A549 (cell line): ENCODE measurements at regions not wholly inside any gene's neighbourhood (a gene's known extent, or its start where the extent isn't known, plus 50 kb on each side); places are given as distances from the start of the nearest gene placed in this dataset.

Experiments used
- ATAC-seq, 2 experiments: fragments of 200-7000 bp in 1 of 2; fragments of >200 bp in 1 of 2; cut with Nextera tagmentation in 1 of 2; cut with Tn5 transposase in 1 of 2; 3 replicates each; pipeline versions ENCODE4 v1.8.0 to v1.9.1; 2018 to 2020; ENCODE audit warnings: mild to moderate bottlenecking in 1 of 2, moderate library complexity in 1 of 2
- CTCF ChIA-PET: fragments of 300-600 bp; sonication (Branson Sonifier 250); formaldehyde crosslinking; extraction: SDS; loops from one replicate; lab custom pipeline; 2021; ENCODE audit warnings: antibody characterized with exemption, inconsistent platforms; lab: Yijun Ruan, JAX
- POLR2A ChIA-PET: fragments of 350-600 bp; formaldehyde crosslinking; extraction: SDS; loops from one replicate; lab custom pipeline; 2021; ENCODE audit warnings: antibody characterized with exemption, inconsistent platforms; lab: Yijun Ruan, JAX
- DNase-seq, 2 experiments: peaks; one replicate each; pipeline versions ENCODE4 v3.0.0 to v3.0.0-alpha.2; 2011 to 2016; ENCODE audit warnings: low read depth in 1 of 2, low spot score in 1 of 2
- FAIRE-seq: peaks from 2 replicates; lab custom pipeline; 2011; peaks lifted over from hg19 to GRCh38; lab: Jason Lieb, UNC
- H3K27ac ChIP-seq, 2 experiments: fragments of >200 bp; sonication (Bioruptor Twin); formaldehyde crosslinking; 3 replicates each; pipeline ENCODE4 v1.5.1; 2016 to 2017
- H3K4me1 ChIP-seq: fragments of >200 bp; sonication (Bioruptor Twin); formaldehyde crosslinking; 3 replicates; pipeline ENCODE4 v1.6.1; 2016
- H3K4me2 ChIP-seq: fragments of >200 bp; sonication (Bioruptor Twin); formaldehyde crosslinking; 3 replicates; pipeline ENCODE4 v1.6.1; 2016
- H3K4me3 ChIP-seq: fragments of >200 bp; sonication (Bioruptor Twin); formaldehyde crosslinking; 3 replicates; pipeline ENCODE4 v1.5.1; 2016
- H3K9me3 ChIP-seq: fragments of >200 bp; sonication (Bioruptor Twin); formaldehyde crosslinking; 3 replicates; pipeline ENCODE4 v1.6.1; 2016
- CBX2 ChIP-seq: fragments of 200-600 bp; sonication (generic); IDR thresholded peaks from 2 replicates; pipeline ENCODE4 v1.6.1; 2016; ENCODE audit warnings: low read depth, mild to moderate bottlenecking, borderline replicate concordance
- CHD4 ChIP-seq: fragments of 200-600 bp; sonication (generic); IDR thresholded peaks from 2 replicates; pipeline ENCODE4 v1.6.1; 2016; ENCODE audit warnings: antibody characterized with exemption, mild to moderate bottlenecking, borderline replicate concordance
- CTCF ChIP-seq: fragments of >200 bp; sonication (Bioruptor Twin); formaldehyde crosslinking; IDR thresholded peaks from 3 replicates; pipeline ENCODE4 v1.5.1; 2016
- EHF ChIP-seq: fragments of 250-450 bp; sonication (Bioruptor Pico); IDR thresholded peaks from 2 replicates; pipeline ENCODE4 v1.5.0; 2020; ENCODE audit warnings: mild to moderate bottlenecking
- HDAC2 ChIP-seq: fragments of 200-600 bp; sonication (generic); IDR thresholded peaks from 2 replicates; pipeline ENCODE4 v1.6.1; 2016
- HES2 ChIP-seq: fragments of >200 bp; sonication (Bioruptor Twin); formaldehyde crosslinking; IDR thresholded peaks from 2 replicates; pipeline ENCODE4 v1.6.1; 2016
- HOXA7 ChIP-seq: fragments of 250-450 bp; sonication (Bioruptor Pico); IDR thresholded peaks from 2 replicates; pipeline ENCODE4 v1.5.0; 2020; ENCODE audit warnings: mild to moderate bottlenecking, moderate library complexity
- HOXB5 ChIP-seq: fragments of 250-450 bp; sonication (Bioruptor Pico); IDR thresholded peaks from 2 replicates; pipeline ENCODE4 v1.5.0; 2020; ENCODE audit warnings: mild to moderate bottlenecking, moderate library complexity
- JUN ChIP-seq, 2 experiments: fragments of >200 bp; sonication (Bioruptor Twin); formaldehyde crosslinking; IDR thresholded peaks; 2 replicates in 1 of 2; 3 replicates in 1 of 2; pipeline ENCODE4 v1.6.1; 2016 to 2017
- KDM1A ChIP-seq: fragments of 200-600 bp; sonication (generic); IDR thresholded peaks from 2 replicates; pipeline ENCODE4 v1.6.1; 2016; ENCODE audit warnings: low read depth, mild to moderate bottlenecking
- KDM5A ChIP-seq: fragments of 200-600 bp; sonication (generic); IDR thresholded peaks from 2 replicates; pipeline ENCODE4 v1.6.1; 2016; ENCODE audit warnings: antibody characterized with exemption, mild to moderate bottlenecking
- MAFK ChIP-seq: fragments of 450-650 bp; IDR thresholded peaks from 2 replicates; pipeline ENCODE4 v1.6.1; 2014; ENCODE audit not compliant: partially characterized antibody
- MAZ ChIP-seq: fragments of 150-350 bp; IDR thresholded peaks from 2 replicates; pipeline ENCODE4 v1.6.1; 2014; ENCODE audit warnings: antibody characterized with exemption, low read depth, low read length, borderline replicate concordance
- MYC ChIP-seq: IDR thresholded peaks from 2 replicates; pipeline ENCODE4 v1.6.1; 2012; ENCODE audit warnings: mild to moderate bottlenecking, inconsistent platforms, low read length, improper control_type of control experiment, borderline replicate concordance
- NFE2L2 ChIP-seq: fragments of 150-350 bp; conservative IDR thresholded peaks from 2 replicates; pipeline ENCODE4 v1.6.1; 2014; ENCODE audit warnings: low read length
- NPAS2 ChIP-seq: fragments of 250-450 bp; sonication (Bioruptor Pico); IDR thresholded peaks from 2 replicates; pipeline ENCODE4 v1.8.0; 2022; ENCODE audit warnings: mild to moderate bottlenecking, moderate library complexity, borderline replicate concordance
- POLR2A ChIP-seq: IDR thresholded peaks from 2 replicates; pipeline ENCODE4 v1.6.1; 2012; ENCODE audit warnings: mild to moderate bottlenecking, low read length
- RNF2 ChIP-seq: fragments of 200-600 bp; sonication (generic); IDR thresholded peaks from 2 replicates; pipeline ENCODE4 v1.6.1; 2016; ENCODE audit warnings: low read depth, mild to moderate bottlenecking, antibody characterized with exemption, moderate library complexity, borderline replicate concordance
- ZFP36 ChIP-seq: fragments of 450-650 bp; IDR thresholded peaks from 2 replicates; pipeline ENCODE4 v1.6.1; 2014; ENCODE audit warnings: borderline replicate concordance; ENCODE audit not compliant: partially characterized antibody
- ZNF302 ChIP-seq: fragments of 250-450 bp; sonication (Bioruptor Pico); IDR thresholded peaks from 2 replicates; pipeline ENCODE4 v1.9.0; 2021; ENCODE audit warnings: inconsistent platforms, mild to moderate bottlenecking, moderate library complexity
- WGBS: methylation state at CpG from one replicate; pipeline ENCODE4 v1.1.6; 2017; ENCODE audit errors: missing lambda C conversion rate; 5-methylcytosine and 5-hydroxymethylcytosine counted together
- TF ChIP-seq, protein P1 (sequence below): fragments of 200-600 bp; sonication (generic); IDR thresholded peaks from 2 replicates; pipeline ENCODE4 v1.6.1; 2016; ENCODE audit warnings: antibody characterized with exemption, mild to moderate bottlenecking, moderate library complexity
- TF ChIP-seq, protein P2 (sequence below): fragments of 250-450 bp; sonication (Bioruptor Pico); IDR thresholded peaks from 2 replicates; pipeline ENCODE4 v1.5.0; 2020; ENCODE audit warnings: low read depth, mild to moderate bottlenecking, moderate library complexity
- TF ChIP-seq, protein P3 (sequence below): fragments of 250-450 bp; sonication (Bioruptor Pico); IDR thresholded peaks from 2 replicates; pipeline ENCODE4 v1.5.0; 2021; ENCODE audit warnings: mild to moderate bottlenecking, moderate library complexity, borderline replicate concordance
- TF ChIP-seq, protein P4 (sequence below): IDR thresholded peaks from 2 replicates; pipeline ENCODE4 v1.6.1; 2012
- TF ChIP-seq, protein P5 (sequence below): IDR thresholded peaks from 2 replicates; pipeline ENCODE4 v1.6.1; 2012; ENCODE audit warnings: low read depth, borderline replicate concordance

DNA sequence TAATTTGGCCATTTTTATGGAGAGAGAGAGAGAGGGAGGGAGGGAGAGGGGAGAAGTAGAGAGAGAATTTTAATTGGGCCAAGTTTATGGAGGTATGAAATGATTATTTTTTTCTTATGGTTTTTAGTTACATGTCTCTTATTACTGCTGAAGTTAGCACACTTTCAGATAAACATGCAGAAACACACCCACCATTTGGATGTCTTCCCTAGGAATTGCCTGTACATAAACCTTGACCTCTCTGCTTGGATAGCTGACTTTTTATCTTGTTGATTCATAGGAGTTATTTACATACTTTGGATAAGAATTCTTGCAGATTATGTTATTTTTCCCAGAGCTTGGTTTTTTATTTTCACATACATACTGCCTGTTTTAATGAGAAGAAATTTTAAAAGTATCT lies 310.2 kb upstream of the ADAMTS5 start:
- no peaks in the 10 kb centered on the region for H3K9me3 ChIP-seq
- ChIA-PET POLR2A (no interaction called here), CTCF (no interaction called here)
- no peak overlapping the region for H3K27ac ChIP-seq
- DNase-seq, result no peak
- H3K4me3 ChIP-seq, result no peak overlapping the region
- no peak for ATAC-seq
- no peak overlapping the region for H3K4me2 ChIP-seq
- no peaks in the 10 kb centered on the region for H3K4me1 ChIP-seq
- FAIRE-seq, result no peak
- TF ChIP-seq, protein P1, sequence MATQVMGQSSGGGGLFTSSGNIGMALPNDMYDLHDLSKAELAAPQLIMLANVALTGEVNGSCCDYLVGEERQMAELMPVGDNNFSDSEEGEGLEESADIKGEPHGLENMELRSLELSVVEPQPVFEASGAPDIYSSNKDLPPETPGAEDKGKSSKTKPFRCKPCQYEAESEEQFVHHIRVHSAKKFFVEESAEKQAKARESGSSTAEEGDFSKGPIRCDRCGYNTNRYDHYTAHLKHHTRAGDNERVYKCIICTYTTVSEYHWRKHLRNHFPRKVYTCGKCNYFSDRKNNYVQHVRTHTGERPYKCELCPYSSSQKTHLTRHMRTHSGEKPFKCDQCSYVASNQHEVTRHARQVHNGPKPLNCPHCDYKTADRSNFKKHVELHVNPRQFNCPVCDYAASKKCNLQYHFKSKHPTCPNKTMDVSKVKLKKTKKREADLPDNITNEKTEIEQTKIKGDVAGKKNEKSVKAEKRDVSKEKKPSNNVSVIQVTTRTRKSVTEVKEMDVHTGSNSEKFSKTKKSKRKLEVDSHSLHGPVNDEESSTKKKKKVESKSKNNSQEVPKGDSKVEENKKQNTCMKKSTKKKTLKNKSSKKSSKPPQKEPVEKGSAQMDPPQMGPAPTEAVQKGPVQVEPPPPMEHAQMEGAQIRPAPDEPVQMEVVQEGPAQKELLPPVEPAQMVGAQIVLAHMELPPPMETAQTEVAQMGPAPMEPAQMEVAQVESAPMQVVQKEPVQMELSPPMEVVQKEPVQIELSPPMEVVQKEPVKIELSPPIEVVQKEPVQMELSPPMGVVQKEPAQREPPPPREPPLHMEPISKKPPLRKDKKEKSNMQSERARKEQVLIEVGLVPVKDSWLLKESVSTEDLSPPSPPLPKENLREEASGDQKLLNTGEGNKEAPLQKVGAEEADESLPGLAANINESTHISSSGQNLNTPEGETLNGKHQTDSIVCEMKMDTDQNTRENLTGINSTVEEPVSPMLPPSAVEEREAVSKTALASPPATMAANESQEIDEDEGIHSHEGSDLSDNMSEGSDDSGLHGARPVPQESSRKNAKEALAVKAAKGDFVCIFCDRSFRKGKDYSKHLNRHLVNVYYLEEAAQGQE, result no peak
- TF ChIP-seq RNF2 (no peak), HOXB5 (CRISPR knock-in tag) (no peak), HES2 (no peak), CHD4 (no peak), EHF (CRISPR knock-in tag) (no peak), ZNF302 (no peak), MAFK (no peak), MAZ (no peak)
- TF ChIP-seq, protein P2, sequence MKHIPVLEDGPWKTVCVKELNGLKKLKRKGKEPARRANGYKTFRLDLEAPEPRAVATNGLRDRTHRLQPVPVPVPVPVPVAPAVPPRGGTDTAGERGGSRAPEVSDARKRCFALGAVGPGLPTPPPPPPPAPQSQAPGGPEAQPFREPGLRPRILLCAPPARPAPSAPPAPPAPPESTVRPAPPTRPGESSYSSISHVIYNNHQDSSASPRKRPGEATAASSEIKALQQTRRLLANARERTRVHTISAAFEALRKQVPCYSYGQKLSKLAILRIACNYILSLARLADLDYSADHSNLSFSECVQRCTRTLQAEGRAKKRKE (CRISPR knock-in tag), result no peak
- TF ChIP-seq, protein P3, sequence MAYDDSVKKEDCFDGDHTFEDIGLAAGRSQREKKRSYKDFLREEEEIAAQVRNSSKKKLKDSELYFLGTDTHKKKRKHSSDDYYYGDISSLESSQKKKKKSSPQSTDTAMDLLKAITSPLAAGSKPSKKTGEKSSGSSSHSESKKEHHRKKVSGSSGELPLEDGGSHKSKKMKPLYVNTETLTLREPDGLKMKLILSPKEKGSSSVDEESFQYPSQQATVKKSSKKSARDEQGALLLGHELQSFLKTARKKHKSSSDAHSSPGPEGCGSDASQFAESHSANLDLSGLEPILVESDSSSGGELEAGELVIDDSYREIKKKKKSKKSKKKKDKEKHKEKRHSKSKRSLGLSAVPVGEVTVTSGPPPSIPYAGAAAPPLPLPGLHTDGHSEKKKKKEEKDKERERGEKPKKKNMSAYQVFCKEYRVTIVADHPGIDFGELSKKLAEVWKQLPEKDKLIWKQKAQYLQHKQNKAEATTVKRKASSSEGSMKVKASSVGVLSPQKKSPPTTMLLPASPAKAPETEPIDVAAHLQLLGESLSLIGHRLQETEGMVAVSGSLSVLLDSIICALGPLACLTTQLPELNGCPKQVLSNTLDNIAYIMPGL (CRISPR knock-in tag), result no peak

- 4% methylated on average over 1 of the region's 1 CpG for WGBS
- ATAC-seq (no peak), DNase-seq (no peak), FAIRE-seq (no peak)
- POLR2A ChIA-PET, result no interaction called here
- Histone ChIP-seq H3K4me2 (no peak overlapping the region), H3K4me3 (no peak overlapping the region), H3K9me3 (no peaks in the 10 kb centered on the region)
- no peak for TF ChIP-seq ZFP36
- no peak for TF ChIP-seq EHF (CRISPR knock-in tag)
- no peak for TF ChIP-seq JUN (IDR thresholded peaks at IDR 0.05)
- TF ChIP-seq, all 56 proteins: peak for 0
- Histone ChIP-seq H3K4me1 (no peaks in the 10 kb centered on the region), H3K27ac (no peak overlapping the region)
- CTCF ChIA-PET, result no interaction called here
Measured at GRCh38 chr21:27275294-27275927, 308.5 kb upstream of the ADAMTS5 start.

DNA sequence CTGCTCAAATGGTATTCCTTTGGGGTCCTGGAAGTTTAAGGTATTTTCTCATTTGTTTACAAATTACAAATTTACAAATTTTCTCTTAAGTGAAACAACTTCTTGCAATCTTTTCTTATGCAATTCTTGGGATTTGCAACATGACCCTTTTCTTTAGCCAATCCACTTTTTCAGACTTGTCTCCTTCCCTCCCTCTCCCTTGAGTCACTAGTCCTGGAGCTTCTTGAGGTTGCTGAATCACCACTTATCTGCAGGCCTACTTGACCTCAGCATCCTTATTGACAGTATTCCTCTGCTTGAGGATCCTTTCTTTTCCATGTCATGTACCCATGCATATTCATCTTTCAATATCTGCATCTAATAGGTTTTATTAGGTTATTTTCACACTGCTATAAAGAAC lies 302.8 kb upstream of the ADAMTS5 start:
- H3K4me3 ChIP-seq, result no peak overlapping the region
- CTCF ChIA-PET, result no interaction called here
- H3K27ac ChIP-seq, result no peak overlapping the region
- ATAC-seq (no peak), DNase-seq (no peak), FAIRE-seq (no peak)
- H3K4me2 ChIP-seq, result no peak overlapping the region
- no peaks in the 10 kb centered on the region for H3K9me3 ChIP-seq
- POLR2A ChIA-PET, result no interaction called here
- H3K4me1 ChIP-seq, result no peaks in the 10 kb centered on the region
- no peak for TF ChIP-seq CTCF
- TF ChIP-seq, protein P4, sequence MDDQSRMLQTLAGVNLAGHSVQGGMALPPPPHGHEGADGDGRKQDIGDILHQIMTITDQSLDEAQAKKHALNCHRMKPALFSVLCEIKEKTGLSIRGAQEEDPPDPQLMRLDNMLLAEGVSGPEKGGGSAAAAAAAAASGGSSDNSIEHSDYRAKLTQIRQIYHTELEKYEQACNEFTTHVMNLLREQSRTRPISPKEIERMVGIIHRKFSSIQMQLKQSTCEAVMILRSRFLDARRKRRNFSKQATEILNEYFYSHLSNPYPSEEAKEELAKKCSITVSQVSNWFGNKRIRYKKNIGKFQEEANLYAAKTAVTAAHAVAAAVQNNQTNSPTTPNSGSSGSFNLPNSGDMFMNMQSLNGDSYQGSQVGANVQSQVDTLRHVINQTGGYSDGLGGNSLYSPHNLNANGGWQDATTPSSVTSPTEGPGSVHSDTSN, result no peak
- TF ChIP-seq NPAS2 (CRISPR knock-in tag), result no peak
- TF ChIP-seq MYC, result no peak
- TF ChIP-seq HOXA7 (CRISPR knock-in tag), result no peak
- TF ChIP-seq KDM1A, result no peak
- TF ChIP-seq CHD4, result no peak
- no peak for TF ChIP-seq CBX2
- no peak for TF ChIP-seq HDAC2
- TF ChIP-seq NFE2L2, result no peak
- TF ChIP-seq KDM5A, result no peak
- TF ChIP-seq, protein P5, sequence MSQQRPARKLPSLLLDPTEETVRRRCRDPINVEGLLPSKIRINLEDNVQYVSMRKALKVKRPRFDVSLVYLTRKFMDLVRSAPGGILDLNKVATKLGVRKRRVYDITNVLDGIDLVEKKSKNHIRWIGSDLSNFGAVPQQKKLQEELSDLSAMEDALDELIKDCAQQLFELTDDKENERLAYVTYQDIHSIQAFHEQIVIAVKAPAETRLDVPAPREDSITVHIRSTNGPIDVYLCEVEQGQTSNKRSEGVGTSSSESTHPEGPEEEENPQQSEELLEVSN, result no peak
- TF ChIP-seq MAFK, result no peak
- TF ChIP-seq POLR2A, result no peak
